GM23338 (cell line): ENCODE measurements at regions not wholly inside any gene's neighbourhood (a gene's known extent, or its start where the extent isn't known, plus 50 kb on each side); places are given as distances from the start of the nearest gene placed in this dataset.

ENCODE experiments used
- EZH2 ChIP-seq: fragments of 200-600 bp; sonication (generic); IDR thresholded peaks from one replicate; pipeline ENCODE4 v1.8.0; 2017; ENCODE audit warnings: antibody characterized with exemption, mild to moderate bottlenecking, low read depth; ENCODE audit not compliant: unreplicated experiment
- EZH2phosphoT487 ChIP-seq: fragments of 200-600 bp; sonication (generic); IDR thresholded peaks from one replicate; pipeline ENCODE4 v1.8.1; 2018; ENCODE audit warnings: antibody characterized with exemption; ENCODE audit not compliant: unreplicated experiment
- POLR2AphosphoS5 ChIP-seq: IDR thresholded peaks from 2 replicates; pipeline ENCODE4 v1.6.1; 2016; ENCODE audit warnings: antibody characterized with exemption, low read depth
- STAT1 ChIP-seq: IDR thresholded peaks from one replicate; pipeline ENCODE4 v1.6.1; 2016; ENCODE audit warnings: antibody characterized with exemption; ENCODE audit not compliant: unreplicated experiment
- ZNF114 ChIP-seq: fragments of 250-450 bp; sonication (Bioruptor Pico); IDR thresholded peaks from 2 replicates; pipeline ENCODE4 v1.5.0; 2020; ENCODE audit warnings: mild to moderate bottlenecking, moderate library complexity
- ZNF331 ChIP-seq: fragments of 250-450 bp; sonication (Bioruptor Pico); IDR thresholded peaks from 2 replicates; pipeline ENCODE4 v1.5.0; 2020; ENCODE audit warnings: low read depth, mild to moderate bottlenecking, moderate library complexity
- TF ChIP-seq, protein P1 (sequence below): fragments of 250-450 bp; sonication (Bioruptor Pico); IDR thresholded peaks from 2 replicates; pipeline ENCODE4 v1.5.0; 2020; ENCODE audit warnings: mild to moderate bottlenecking, moderate library complexity
- TF ChIP-seq, protein P2 (sequence below), 2 experiments: fragments of 200-600 bp in 1 of 2; sonication (generic) in 1 of 2; conservative IDR thresholded peaks; 2 replicates each; pipeline versions ENCODE4 v1.5.1 to v1.6.1; 2016 to 2017; ENCODE audit warnings: antibody characterized with exemption in 2 of 2, low read depth in 2 of 2, mild to moderate bottlenecking in 2 of 2, moderate library complexity in 1 of 2
- TF ChIP-seq, protein P3 (sequence below): IDR thresholded peaks from 2 replicates; pipeline ENCODE4 v1.6.1; 2016; ENCODE audit warnings: antibody characterized with exemption

DNA sequence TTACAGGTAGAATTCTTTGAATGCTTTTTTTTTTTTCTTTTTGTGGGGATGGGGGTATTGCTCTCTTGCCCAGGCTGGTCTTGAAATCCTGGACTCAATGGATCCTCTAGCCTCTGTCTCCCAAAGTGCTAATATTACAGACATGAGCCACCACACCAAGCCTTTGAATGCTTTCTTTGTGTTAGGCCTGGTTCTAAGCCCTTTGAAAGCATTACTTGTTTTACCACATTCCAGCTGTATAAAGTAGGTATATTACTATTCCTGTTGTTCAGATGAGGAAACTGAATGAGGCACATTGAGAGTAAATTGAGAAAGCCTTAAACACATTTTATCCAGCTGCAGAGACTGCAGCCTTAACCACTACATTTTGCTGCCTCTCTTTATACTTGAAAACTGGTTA lies 841.8 kb upstream of the ADGRL4 start (continued):
- TF ChIP-seq, protein P1, sequence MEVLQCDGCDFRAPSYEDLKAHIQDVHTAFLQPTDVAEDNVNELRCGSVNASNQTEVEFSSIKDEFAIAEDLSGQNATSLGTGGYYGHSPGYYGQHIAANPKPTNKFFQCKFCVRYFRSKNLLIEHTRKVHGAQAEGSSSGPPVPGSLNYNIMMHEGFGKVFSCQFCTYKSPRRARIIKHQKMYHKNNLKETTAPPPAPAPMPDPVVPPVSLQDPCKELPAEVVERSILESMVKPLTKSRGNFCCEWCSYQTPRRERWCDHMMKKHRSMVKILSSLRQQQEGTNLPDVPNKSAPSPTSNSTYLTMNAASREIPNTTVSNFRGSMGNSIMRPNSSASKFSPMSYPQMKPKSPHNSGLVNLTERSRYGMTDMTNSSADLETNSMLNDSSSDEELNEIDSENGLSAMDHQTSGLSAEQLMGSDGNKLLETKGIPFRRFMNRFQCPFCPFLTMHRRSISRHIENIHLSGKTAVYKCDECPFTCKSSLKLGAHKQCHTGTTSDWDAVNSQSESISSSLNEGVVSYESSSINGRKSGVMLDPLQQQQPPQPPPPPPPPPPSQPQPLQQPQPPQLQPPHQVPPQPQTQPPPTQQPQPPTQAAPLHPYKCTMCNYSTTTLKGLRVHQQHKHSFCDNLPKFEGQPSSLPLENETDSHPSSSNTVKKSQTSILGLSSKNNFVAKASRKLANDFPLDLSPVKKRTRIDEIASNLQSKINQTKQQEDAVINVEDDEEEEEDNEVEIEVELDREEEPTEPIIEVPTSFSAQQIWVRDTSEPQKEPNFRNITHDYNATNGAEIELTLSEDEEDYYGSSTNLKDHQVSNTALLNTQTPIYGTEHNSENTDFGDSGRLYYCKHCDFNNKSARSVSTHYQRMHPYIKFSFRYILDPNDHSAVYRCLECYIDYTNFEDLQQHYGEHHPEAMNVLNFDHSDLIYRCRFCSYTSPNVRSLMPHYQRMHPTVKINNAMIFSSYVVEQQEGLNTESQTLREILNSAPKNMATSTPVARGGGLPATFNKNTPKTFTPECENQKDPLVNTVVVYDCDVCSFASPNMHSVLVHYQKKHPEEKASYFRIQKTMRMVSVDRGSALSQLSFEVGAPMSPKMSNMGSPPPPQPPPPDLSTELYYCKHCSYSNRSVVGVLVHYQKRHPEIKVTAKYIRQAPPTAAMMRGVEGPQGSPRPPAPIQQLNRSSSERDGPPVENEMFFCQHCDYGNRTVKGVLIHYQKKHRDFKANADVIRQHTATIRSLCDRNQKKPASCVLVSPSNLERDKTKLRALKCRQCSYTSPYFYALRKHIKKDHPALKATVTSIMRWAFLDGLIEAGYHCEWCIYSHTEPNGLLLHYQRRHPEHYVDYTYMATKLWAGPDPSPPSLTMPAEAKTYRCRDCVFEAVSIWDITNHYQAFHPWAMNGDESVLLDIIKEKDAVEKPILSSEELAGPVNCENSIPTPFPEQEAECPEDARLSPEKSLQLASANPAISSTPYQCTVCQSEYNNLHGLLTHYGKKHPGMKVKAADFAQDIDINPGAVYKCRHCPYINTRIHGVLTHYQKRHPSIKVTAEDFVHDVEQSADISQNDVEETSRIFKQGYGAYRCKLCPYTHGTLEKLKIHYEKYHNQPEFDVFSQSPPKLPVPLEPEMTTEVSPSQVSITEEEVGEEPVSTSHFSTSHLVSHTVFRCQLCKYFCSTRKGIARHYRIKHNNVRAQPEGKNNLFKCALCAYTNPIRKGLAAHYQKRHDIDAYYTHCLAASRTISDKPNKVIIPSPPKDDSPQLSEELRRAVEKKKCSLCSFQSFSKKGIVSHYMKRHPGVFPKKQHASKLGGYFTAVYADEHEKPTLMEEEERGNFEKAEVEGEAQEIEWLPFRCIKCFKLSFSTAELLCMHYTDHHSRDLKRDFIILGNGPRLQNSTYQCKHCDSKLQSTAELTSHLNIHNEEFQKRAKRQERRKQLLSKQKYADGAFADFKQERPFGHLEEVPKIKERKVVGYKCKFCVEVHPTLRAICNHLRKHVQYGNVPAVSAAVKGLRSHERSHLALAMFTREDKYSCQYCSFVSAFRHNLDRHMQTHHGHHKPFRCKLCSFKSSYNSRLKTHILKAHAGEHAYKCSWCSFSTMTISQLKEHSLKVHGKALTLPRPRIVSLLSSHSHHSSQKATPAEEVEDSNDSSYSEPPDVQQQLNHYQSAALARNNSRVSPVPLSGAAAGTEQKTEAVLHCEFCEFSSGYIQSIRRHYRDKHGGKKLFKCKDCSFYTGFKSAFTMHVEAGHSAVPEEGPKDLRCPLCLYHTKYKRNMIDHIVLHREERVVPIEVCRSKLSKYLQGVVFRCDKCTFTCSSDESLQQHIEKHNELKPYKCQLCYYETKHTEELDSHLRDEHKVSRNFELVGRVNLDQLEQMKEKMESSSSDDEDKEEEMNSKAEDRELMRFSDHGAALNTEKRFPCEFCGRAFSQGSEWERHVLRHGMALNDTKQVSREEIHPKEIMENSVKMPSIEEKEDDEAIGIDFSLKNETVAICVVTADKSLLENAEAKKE (CRISPR knock-in tag): no peak
- TF ChIP-seq, protein P2, sequence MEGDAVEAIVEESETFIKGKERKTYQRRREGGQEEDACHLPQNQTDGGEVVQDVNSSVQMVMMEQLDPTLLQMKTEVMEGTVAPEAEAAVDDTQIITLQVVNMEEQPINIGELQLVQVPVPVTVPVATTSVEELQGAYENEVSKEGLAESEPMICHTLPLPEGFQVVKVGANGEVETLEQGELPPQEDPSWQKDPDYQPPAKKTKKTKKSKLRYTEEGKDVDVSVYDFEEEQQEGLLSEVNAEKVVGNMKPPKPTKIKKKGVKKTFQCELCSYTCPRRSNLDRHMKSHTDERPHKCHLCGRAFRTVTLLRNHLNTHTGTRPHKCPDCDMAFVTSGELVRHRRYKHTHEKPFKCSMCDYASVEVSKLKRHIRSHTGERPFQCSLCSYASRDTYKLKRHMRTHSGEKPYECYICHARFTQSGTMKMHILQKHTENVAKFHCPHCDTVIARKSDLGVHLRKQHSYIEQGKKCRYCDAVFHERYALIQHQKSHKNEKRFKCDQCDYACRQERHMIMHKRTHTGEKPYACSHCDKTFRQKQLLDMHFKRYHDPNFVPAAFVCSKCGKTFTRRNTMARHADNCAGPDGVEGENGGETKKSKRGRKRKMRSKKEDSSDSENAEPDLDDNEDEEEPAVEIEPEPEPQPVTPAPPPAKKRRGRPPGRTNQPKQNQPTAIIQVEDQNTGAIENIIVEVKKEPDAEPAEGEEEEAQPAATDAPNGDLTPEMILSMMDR (conservative IDR thresholded peaks at IDR 0.05; ENCODE audit: low read depth in 2 of 2): no peak
- TF ChIP-seq STAT1: no peak
- no peak for TF ChIP-seq ZNF331 (CRISPR knock-in tag)
- no peak for TF ChIP-seq ZNF114 (CRISPR knock-in tag)
- TF ChIP-seq EZH2phosphoT487: no peak
- TF ChIP-seq, protein P3, sequence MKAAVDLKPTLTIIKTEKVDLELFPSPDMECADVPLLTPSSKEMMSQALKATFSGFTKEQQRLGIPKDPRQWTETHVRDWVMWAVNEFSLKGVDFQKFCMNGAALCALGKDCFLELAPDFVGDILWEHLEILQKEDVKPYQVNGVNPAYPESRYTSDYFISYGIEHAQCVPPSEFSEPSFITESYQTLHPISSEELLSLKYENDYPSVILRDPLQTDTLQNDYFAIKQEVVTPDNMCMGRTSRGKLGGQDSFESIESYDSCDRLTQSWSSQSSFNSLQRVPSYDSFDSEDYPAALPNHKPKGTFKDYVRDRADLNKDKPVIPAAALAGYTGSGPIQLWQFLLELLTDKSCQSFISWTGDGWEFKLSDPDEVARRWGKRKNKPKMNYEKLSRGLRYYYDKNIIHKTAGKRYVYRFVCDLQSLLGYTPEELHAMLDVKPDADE: no peak
- no peak for TF ChIP-seq EZH2
- TF ChIP-seq POLR2AphosphoS5: no peak
